ENCODE measurements at regions not wholly inside any gene's neighbourhood (a gene's known extent, or its start where the extent isn't known, plus 50 kb on each side); places are given as distances from the start of the nearest gene placed in this dataset.

DNA sequence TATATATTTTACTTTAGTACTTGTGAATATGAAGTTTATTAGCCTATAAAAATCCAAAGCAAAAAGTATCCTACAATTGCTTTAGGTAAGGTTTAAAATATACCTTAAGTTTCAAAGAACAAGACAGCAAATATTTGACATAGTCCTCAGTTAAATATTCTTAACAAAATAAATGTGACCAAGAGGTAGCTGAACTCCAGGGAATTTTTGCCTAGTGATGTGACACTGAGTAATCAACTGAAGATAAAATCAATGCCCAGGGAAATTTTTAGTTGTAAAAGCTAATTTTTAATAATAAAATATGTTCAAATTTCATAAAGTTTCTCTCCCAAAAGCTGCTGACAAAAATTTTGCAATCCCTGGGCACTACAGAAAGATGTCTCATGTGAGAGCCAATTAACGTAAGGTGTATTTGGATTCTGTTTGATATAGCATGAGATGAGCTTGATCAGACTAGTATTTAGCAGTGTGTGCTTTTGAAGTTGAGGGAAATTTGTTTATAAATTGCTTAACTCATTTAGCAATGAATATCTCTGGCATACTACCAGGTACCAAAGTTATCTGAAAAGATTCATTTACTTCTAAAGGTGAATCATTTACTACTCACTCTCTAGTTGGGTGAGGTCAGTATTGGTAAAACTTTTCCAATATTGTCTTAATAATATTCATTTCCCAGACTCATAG is 80.2 kb upstream of the PALMD start:
- Histone ChIP-seq H3K9me3 (replicated peaks; ENCODE audit: control insufficient read depth, low read depth, low read length) (no peaks in the 10 kb centered on the region), H3K27ac (ENCODE audit: low read length) (no peak overlapping the region), H3K27me3 (ENCODE audit: control insufficient read depth, insufficient read depth, low read length) (no peaks in the 10 kb centered on the region), H3K4me3 (ENCODE audit: low read length) (no peak overlapping the region), H3K36me3 (ENCODE audit: control insufficient read depth, insufficient read depth, low read length) (no peaks in the 10 kb centered on the region), H3K4me1 (ENCODE audit: control insufficient read depth, insufficient read depth, low read length) (no peaks in the 10 kb centered on the region)
- no peak for DNase-seq
- WGBS (ENCODE audit: insufficient coverage): no CpG with 5 or more reads among the region's 1 CpG

DNA sequence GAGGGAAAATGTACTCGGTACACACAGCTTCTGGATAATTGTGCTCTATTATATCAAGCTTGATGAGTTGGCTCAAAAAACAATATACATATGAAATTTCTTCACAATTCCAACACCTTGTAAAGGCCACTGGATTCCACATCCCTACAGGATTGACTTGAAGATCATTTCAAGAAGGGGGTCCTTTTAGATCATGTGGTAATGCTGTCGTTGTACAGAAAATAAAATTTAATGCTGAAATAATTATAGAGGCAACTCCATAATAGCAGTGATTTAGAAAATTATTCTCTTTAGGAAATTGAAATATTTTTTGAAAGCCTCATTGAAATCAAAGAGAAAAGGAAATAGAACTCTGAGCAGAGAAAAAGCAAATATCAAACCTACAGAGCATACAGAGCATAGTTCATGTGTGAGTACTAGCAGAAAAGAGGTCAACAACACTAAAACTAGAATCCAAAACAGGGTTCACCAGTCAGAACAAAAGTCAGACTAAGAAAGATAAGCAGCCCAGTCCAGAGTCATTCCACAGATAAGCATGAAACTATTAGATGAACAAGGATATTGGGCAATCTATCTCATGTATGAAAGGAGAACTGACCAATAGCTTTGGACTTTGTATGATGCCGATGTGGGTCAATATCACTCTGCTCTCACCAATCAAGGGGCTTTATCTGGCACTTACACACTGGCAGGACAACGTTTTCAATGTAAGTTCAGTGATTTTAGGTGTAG is 79.5 kb upstream of the PALMD start:
- DNase-seq: no peak
- no peaks in the 10 kb centered on the region for H3K4me1 ChIP-seq (ENCODE audit: control insufficient read depth, insufficient read depth, low read length)
- no peak overlapping the region for H3K27ac ChIP-seq (ENCODE audit: low read length)
- H3K27me3 ChIP-seq (ENCODE audit: control insufficient read depth, insufficient read depth, low read length): no peaks in the 10 kb centered on the region
- H3K4me3 ChIP-seq (ENCODE audit: low read length): no peak overlapping the region
- no peaks in the 10 kb centered on the region for H3K9me3 ChIP-seq (replicated peaks; ENCODE audit: control insufficient read depth, low read depth, low read length)
- H3K36me3 ChIP-seq (ENCODE audit: control insufficient read depth, insufficient read depth, low read length): no peaks in the 10 kb centered on the region
- WGBS (ENCODE audit: insufficient coverage): no CpG with 5 or more reads among the region's 4 CpGs

DNA sequence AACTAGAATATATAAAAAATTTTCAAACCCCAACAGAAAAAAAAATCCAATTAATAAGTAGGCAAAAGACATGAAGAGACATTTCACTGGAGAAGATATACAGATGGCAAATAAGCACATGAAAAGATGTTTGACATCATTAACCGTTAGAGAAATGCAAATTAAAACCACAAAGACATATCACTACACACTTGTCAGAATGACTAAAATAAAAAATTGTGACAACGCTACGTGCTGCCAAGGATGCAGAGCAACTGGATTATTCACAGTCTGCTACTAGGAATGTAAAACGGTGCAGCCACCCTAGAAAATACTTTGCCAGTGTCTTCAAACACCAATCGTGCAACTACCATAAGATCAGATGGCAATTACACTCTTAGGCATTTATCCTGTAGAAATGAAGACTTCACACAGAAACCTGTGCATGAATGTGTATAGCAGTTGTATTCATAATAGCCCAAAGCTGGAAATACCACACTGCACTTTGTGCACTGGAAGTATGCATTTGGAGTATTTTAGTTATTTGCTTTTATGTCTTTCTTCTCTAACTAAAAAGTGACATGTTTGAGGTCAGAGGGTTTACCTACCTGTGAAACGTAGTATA is 75.3 kb upstream of the PALMD start:
- H3K27ac ChIP-seq (ENCODE audit: low read length): no peak overlapping the region
- H3K27me3 ChIP-seq (ENCODE audit: control insufficient read depth, insufficient read depth, low read length): no peaks in the 10 kb centered on the region
- H3K4me3 ChIP-seq (ENCODE audit: low read length): no peak overlapping the region
- no peaks in the 10 kb centered on the region for H3K36me3 ChIP-seq (ENCODE audit: control insufficient read depth, insufficient read depth, low read length)
- no peak for DNase-seq
- H3K9me3 ChIP-seq (replicated peaks; ENCODE audit: control insufficient read depth, low read depth, low read length): no peaks in the 10 kb centered on the region
- 70% methylated on average over 3 of the region's 6 CpGs for WGBS (ENCODE audit: insufficient coverage)
- no peaks in the 10 kb centered on the region for H3K4me1 ChIP-seq (ENCODE audit: control insufficient read depth, insufficient read depth, low read length)

DNA sequence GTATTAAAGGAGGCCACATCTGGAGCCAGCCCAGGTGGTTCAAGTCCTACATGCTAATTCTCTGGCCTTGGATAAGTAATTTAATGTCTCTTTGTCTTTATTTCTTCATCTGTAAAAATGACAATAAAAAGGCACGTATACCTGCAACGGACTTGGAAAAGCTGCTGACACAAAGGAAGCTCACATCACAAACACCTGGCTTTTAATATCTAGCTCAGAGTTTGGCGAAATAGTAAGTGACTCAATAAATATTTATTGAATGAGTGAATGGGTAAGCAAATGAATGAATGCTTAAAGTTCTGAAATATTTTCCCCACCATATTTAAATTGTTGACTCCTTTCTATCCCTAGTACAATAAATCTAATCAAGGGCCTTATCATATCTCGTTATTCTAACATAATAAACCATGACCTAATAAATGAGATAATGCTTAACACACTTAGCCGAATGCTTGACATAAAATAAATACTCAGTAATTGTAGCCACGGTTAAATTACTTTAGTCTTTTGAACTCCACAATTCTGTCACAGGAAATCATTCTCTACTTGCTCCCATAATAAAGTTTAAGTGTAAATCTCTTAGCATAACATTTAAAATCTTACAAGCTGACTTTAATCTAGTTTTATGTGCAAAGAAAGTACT is 74.7 kb upstream of the PALMD start:
- DNase-seq: no peak
- WGBS (ENCODE audit: insufficient coverage): no CpG with 5 or more reads among the region's 6 CpGs
- no peaks in the 10 kb centered on the region for H3K36me3 ChIP-seq (ENCODE audit: control insufficient read depth, insufficient read depth, low read length)
- H3K27ac ChIP-seq (ENCODE audit: low read length): no peak overlapping the region
- no peak overlapping the region for H3K4me3 ChIP-seq (ENCODE audit: low read length)
- no peaks in the 10 kb centered on the region for H3K9me3 ChIP-seq (replicated peaks; ENCODE audit: control insufficient read depth, low read depth, low read length)
- H3K27me3 ChIP-seq (ENCODE audit: control insufficient read depth, insufficient read depth, low read length): no peaks in the 10 kb centered on the region
- H3K4me1 ChIP-seq (ENCODE audit: control insufficient read depth, insufficient read depth, low read length): no peaks in the 10 kb centered on the region

DNA sequence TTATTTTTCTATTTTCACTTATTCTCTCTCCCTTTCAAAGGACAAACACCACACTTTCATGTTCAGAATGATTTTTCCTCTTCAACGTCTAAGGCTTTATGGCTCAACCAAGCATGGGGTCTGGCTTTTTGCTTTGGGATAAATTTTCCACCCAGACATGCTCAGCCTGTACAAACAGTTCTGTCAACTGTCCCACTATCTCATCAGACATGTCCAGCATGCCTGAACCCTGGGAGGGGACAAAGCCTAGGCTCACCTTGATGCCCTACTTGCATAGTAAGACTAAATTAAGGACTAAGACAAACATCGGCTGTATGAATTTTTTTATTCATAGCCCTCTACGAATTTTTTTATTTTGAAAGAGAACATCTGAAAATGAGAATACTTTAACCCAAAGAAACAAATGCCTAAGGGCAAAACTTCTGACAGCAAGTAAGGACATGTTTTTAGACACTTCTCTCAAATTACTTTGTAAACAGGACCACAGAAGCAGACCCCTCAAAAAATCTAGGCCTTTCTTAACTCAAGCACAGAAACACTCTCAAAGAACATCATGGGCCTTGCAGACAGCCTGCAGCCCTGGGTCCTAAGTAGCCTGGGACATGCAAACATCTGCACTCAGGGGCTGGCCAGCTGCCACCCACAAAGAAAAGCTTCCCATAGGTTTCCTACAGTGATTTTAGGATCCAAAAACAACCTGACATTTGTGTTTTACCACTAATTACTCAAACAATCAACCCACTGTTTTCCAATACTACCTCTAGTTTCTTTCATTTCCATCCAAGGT is 72.3 kb upstream of the PALMD start:
- WGBS (ENCODE audit: insufficient coverage): 50% methylated on average over 1 of the region's 3 CpGs
- DNase-seq: peak; percentile 32
- no peaks in the 10 kb centered on the region for H3K27me3 ChIP-seq (ENCODE audit: control insufficient read depth, insufficient read depth, low read length)
- H3K36me3 ChIP-seq (ENCODE audit: control insufficient read depth, insufficient read depth, low read length): no peaks in the 10 kb centered on the region
- no peak overlapping the region for H3K27ac ChIP-seq (ENCODE audit: low read length)
- no peaks in the 10 kb centered on the region for H3K9me3 ChIP-seq (replicated peaks; ENCODE audit: control insufficient read depth, low read depth, low read length)
- H3K4me3 ChIP-seq (ENCODE audit: low read length): no peak overlapping the region
- H3K4me1 ChIP-seq (ENCODE audit: control insufficient read depth, insufficient read depth, low read length): no peaks in the 10 kb centered on the region

DNA sequence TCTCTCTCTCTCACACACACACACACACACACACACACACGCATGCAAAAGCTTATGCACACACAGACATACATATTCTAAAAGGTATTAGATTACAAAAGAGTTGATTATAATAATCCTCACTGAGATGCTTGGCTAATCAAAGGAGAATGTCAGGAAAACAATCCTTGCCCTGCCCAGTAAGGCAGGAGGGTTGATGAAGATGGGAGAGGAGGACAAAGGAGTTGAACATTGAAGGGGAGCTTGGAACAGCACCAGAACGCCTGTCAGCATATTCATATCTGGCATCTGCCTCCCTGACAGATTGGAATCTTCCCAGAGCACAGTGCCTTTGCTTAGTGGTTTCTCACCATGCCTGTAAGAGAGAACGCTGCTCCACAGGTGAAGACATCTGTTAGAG is 68.6 kb upstream of the PALMD start:
- no CpG with 5 or more reads among the region's 3 CpGs for WGBS (ENCODE audit: insufficient coverage)
- H3K27me3 ChIP-seq (ENCODE audit: control insufficient read depth, insufficient read depth, low read length): no peaks in the 10 kb centered on the region
- no peaks in the 10 kb centered on the region for H3K36me3 ChIP-seq (ENCODE audit: control insufficient read depth, insufficient read depth, low read length)
- H3K9me3 ChIP-seq (replicated peaks; ENCODE audit: control insufficient read depth, low read depth, low read length): no peaks in the 10 kb centered on the region
- no peak for DNase-seq
- no peak overlapping the region for H3K27ac ChIP-seq (ENCODE audit: low read length)
- no peaks in the 10 kb centered on the region for H3K4me1 ChIP-seq (ENCODE audit: control insufficient read depth, insufficient read depth, low read length)
- H3K4me3 ChIP-seq (ENCODE audit: low read length): no peak overlapping the region

DNA sequence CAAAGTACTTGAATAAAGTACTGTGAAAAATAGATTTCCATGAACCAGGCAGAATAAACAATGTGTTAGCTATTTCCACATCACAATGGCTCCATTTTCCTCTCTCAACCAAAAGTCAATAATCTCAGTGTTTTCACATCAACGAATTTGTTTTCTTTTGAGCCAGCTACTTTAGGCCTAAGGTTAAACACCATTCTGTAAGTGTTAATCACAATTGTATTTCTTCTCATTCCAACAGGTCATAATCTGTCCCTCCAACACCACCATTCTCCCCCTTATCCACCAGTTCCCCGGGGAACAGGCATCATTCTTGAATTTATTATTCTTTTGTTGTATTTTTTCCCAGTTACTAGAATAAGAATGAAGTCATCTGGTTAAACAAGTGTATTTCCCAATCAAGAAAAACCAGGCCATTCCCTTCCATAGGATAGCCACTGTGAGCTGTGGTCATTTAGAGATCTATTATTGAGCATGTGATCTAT is 66.2 kb upstream of the PALMD start:
- H3K27ac ChIP-seq (ENCODE audit: low read length): no peak overlapping the region
- no peak for DNase-seq
- H3K36me3 ChIP-seq (ENCODE audit: control insufficient read depth, insufficient read depth, low read length): no peaks in the 10 kb centered on the region
- H3K9me3 ChIP-seq (replicated peaks; ENCODE audit: control insufficient read depth, low read depth, low read length): no peaks in the 10 kb centered on the region
- 75% methylated on average over 1 of the region's 2 CpGs for WGBS (ENCODE audit: insufficient coverage)
- H3K4me1 ChIP-seq (ENCODE audit: control insufficient read depth, insufficient read depth, low read length): no peaks in the 10 kb centered on the region
- H3K27me3 ChIP-seq (ENCODE audit: control insufficient read depth, insufficient read depth, low read length): no peaks in the 10 kb centered on the region
- H3K4me3 ChIP-seq (ENCODE audit: low read length): no peak overlapping the region

DNA sequence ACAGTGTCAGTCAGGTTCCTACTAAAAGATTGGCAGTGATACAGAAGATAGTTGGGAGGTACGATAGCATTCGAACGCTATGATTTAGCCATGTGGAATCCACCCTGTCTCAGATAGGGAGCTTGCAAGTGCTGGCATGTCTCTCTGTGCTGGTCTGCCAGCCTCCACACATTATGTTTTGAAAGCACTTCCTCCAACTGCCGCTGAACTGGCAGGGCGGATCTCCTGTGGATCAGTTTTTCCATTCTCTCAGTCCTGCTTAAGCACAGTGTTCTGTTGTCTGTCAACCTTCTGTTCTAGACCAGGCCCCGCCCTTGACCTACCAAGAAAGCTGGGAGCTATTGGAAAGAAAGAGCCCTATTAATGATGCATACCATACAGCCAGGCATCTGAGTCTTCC is 65.5 kb upstream of the PALMD start:
- H3K4me1 ChIP-seq (ENCODE audit: control insufficient read depth, insufficient read depth, low read length): no peaks in the 10 kb centered on the region
- H3K27ac ChIP-seq (ENCODE audit: low read length): no peak overlapping the region
- no peaks in the 10 kb centered on the region for H3K27me3 ChIP-seq (ENCODE audit: control insufficient read depth, insufficient read depth, low read length)
- 88% methylated on average over 5 of the region's 6 CpGs for WGBS (ENCODE audit: insufficient coverage)
- H3K36me3 ChIP-seq (ENCODE audit: control insufficient read depth, insufficient read depth, low read length): no peaks in the 10 kb centered on the region
- H3K9me3 ChIP-seq (replicated peaks; ENCODE audit: control insufficient read depth, low read depth, low read length): no peaks in the 10 kb centered on the region
- H3K4me3 ChIP-seq (ENCODE audit: low read length): no peak overlapping the region
- peak; percentile 11 for DNase-seq

DNA sequence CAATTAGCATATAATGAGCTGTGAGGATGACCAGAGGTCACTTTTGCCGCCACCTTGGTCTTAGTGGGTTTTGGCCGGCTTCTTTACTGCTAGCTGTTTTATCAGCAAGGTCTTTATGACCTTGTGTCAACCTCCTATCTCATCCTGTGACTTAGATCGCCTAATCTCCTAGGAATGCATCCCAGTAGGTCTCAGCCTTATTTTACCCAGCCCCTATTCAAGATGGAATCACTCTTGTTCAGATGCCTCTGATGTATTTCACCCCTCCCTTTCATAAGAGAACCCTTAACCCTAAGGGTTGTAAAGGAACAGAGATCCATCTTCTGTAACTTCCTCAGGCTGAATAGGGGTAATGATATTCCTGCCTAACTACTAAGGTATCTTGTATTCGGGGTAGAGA is 58.9 kb upstream of the PALMD start:
- no peaks in the 10 kb centered on the region for H3K4me1 ChIP-seq (ENCODE audit: control insufficient read depth, insufficient read depth, low read length)
- H3K9me3 ChIP-seq (replicated peaks; ENCODE audit: control insufficient read depth, low read depth, low read length): no peaks in the 10 kb centered on the region
- no peaks in the 10 kb centered on the region for H3K36me3 ChIP-seq (ENCODE audit: control insufficient read depth, insufficient read depth, low read length)
- H3K27ac ChIP-seq (ENCODE audit: low read length): no peak overlapping the region
- no peak overlapping the region for H3K4me3 ChIP-seq (ENCODE audit: low read length)
- no peaks in the 10 kb centered on the region for H3K27me3 ChIP-seq (ENCODE audit: control insufficient read depth, insufficient read depth, low read length)
- DNase-seq: no peak
- 85% methylated on average over 3 of the region's 4 CpGs for WGBS (ENCODE audit: insufficient coverage)
